H1 (cell line): ENCODE measurements at regions not wholly inside any gene's neighbourhood (a gene's known extent, or its start where the extent isn't known, plus 50 kb on each side); places are given as distances from the start of the nearest gene placed in this dataset.

Experiments used
- E2F6 ChIP-seq: IDR thresholded peaks from 2 replicates; pipeline ENCODE4 v1.6.1; 2012; ENCODE audit warnings: inconsistent platforms
- HDAC2 ChIP-seq, 2 experiments: fragments of 300-600 bp in 1 of 2; sonication (generic) in 1 of 2; IDR thresholded peaks; 2 replicates each; pipeline ENCODE4 v1.6.1; 2011 to 2012; ENCODE audit warnings: low read depth in 2 of 2, low read length in 2 of 2, mild to moderate bottlenecking in 2 of 2, moderate library complexity in 2 of 2, borderline replicate concordance in 1 of 2, inconsistent platforms in 1 of 2
- JUN ChIP-seq: IDR thresholded peaks from 2 replicates; pipeline ENCODE4 v1.6.1; 2011; ENCODE audit warnings: low read depth, mild to moderate bottlenecking, improper control_type of control experiment, low read length
- KDM4A ChIP-seq: IDR thresholded peaks from one replicate; pipeline ENCODE4 v1.7.1; 2012; ENCODE audit warnings: low read depth, mild to moderate bottlenecking, moderate library complexity, low read length, inconsistent platforms; ENCODE audit not compliant: severe bottlenecking
- ZNF274 ChIP-seq: IDR thresholded peaks from 2 replicates; pipeline ENCODE4 v1.7.0; 2012; ENCODE audit warnings: low read length, borderline replicate concordance; ENCODE audit errors: extremely low read depth

GRCh38 chr1:5490635-5491034 lies 501.6 kb downstream of the NPHP4 start (continued):
- TF ChIP-seq E2F6 (no peak), HDAC2 (IDR thresholded peaks at IDR 0.05; ENCODE audit: borderline replicate concordance in 1 of 2, low read depth in 2 of 2, low read length in 2 of 2) (no peak), JUN (no peak), ZNF274 (no peak), KDM4A (no peak)
